ENCODE measurements at regions not wholly inside any gene's neighbourhood (a gene's known extent, or its start where the extent isn't known, plus 50 kb on each side); places are given as distances from the start of the nearest gene placed in this dataset.

DNA sequence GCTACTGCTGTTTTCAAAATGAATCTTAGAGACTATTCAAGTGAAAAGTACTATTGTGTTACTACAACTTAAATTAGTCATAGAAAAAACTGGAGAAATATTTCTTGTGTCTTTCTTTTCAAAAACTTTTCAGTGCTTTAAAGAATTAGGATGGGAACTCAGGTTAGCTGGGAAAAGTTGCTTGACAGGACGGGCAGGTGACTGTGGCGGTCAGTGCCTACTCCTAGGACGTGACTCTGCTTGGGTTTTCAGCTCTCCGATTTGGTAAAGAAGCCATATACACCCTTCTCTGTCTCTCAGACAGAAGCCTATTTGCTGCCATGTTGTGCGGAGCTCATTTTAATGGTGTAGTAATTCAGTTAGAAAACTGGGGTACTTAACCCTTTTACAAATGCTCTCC, 89.8 kb upstream of the CACNA2D3 start:
- Mint-ChIP-seq H3K27me3 (ENCODE audit: low read depth, unreplicated experiment) (peaks cover 9% of the 10 kb centered on the region), H3K9me3 (ENCODE audit: unreplicated experiment) (peaks cover 2% of the 10 kb centered on the region), H3K27ac (ENCODE audit: unreplicated experiment) (no peak overlapping the region), H3K36me3 (ENCODE audit: low read depth, unreplicated experiment) (no peaks in the 10 kb centered on the region), H3K4me1 (ENCODE audit: low read depth, unreplicated experiment) (no peaks in the 10 kb centered on the region), H3K4me3 (ENCODE audit: unreplicated experiment) (no peak overlapping the region)
- no peak for FAIRE-seq
- H2AFZ ChIP-seq (ENCODE audit: low read depth, low read length) = no peak overlapping the region
- no peaks in the 10 kb centered on the region for H3K27me3 ChIP-seq (ENCODE audit: insufficient read depth, low read length)
- no peaks in the 10 kb centered on the region for H3K4me1 ChIP-seq (ENCODE audit: insufficient read depth, low read length)
- H3K27ac ChIP-seq (ENCODE audit: low read depth, low read length) = no peak overlapping the region
- no peaks in the 10 kb centered on the region for H4K20me1 ChIP-seq (ENCODE audit: insufficient read depth, low read length)
- H3K36me3 ChIP-seq (ENCODE audit: insufficient read depth, low read length) = no peaks in the 10 kb centered on the region
- H3K9ac ChIP-seq (ENCODE audit: low read length) = no peak overlapping the region
- H3K79me2 ChIP-seq (ENCODE audit: insufficient read depth, low read length) = no peaks in the 10 kb centered on the region
- DNase-seq (ENCODE audit: low read depth) = no peak
- no peak overlapping the region for H3K4me2 ChIP-seq (ENCODE audit: low read length)
- TF ChIP-seq, protein P1, sequence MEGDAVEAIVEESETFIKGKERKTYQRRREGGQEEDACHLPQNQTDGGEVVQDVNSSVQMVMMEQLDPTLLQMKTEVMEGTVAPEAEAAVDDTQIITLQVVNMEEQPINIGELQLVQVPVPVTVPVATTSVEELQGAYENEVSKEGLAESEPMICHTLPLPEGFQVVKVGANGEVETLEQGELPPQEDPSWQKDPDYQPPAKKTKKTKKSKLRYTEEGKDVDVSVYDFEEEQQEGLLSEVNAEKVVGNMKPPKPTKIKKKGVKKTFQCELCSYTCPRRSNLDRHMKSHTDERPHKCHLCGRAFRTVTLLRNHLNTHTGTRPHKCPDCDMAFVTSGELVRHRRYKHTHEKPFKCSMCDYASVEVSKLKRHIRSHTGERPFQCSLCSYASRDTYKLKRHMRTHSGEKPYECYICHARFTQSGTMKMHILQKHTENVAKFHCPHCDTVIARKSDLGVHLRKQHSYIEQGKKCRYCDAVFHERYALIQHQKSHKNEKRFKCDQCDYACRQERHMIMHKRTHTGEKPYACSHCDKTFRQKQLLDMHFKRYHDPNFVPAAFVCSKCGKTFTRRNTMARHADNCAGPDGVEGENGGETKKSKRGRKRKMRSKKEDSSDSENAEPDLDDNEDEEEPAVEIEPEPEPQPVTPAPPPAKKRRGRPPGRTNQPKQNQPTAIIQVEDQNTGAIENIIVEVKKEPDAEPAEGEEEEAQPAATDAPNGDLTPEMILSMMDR (IDR thresholded peaks at IDR 0.05; ENCODE audit: insufficient read depth, low read depth, low read length) = no peak
- no peak for TF ChIP-seq EZH2 (IDR thresholded peaks at IDR 0.05; ENCODE audit: insufficient read depth, low read length)
- H3K9me3 ChIP-seq (ENCODE audit: insufficient read depth, low read depth, low read length) = no peaks in the 10 kb centered on the region
- H3K4me3 ChIP-seq (ENCODE audit: insufficient read depth, low read depth, low read length) = no peak overlapping the region

DNA sequence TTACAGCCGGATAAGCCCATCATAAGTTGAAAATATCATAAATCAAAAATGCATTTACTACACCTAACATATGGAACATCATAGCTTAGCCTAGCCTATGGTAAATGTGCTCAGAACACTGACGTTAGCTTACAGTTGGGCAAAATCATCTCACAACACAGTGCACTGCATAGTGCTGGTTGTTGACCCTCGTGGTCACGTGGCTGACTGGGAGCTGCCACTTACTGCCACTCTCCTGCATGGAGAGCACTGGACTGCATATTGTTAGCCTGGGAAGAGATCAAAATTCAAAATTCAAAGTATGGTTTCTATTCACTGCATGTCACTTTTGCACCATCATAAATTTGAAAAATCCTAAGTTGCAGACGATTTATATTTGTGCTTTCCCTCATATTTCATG, 94.0 kb upstream of the CACNA2D3 start:
- H3K79me2 ChIP-seq (ENCODE audit: insufficient read depth, low read length) = no peaks in the 10 kb centered on the region
- H3K4me1 ChIP-seq (ENCODE audit: insufficient read depth, low read length) = no peaks in the 10 kb centered on the region
- H3K4me2 ChIP-seq (ENCODE audit: low read length) = no peak overlapping the region
- H3K9me3 Mint-ChIP-seq (ENCODE audit: unreplicated experiment) = peaks cover 2% of the 10 kb centered on the region
- no peaks in the 10 kb centered on the region for H4K20me1 ChIP-seq (ENCODE audit: insufficient read depth, low read length)
- no peaks in the 10 kb centered on the region for H3K4me1 Mint-ChIP-seq (ENCODE audit: low read depth, unreplicated experiment)
- no peak overlapping the region for H3K27ac Mint-ChIP-seq (ENCODE audit: unreplicated experiment)
- no peaks in the 10 kb centered on the region for H3K9me3 ChIP-seq (ENCODE audit: insufficient read depth, low read depth, low read length)
- FAIRE-seq (no peak), DNase-seq (ENCODE audit: low read depth) (no peak)
- no peaks in the 10 kb centered on the region for H3K27me3 ChIP-seq (ENCODE audit: insufficient read depth, low read length)
- H3K36me3 Mint-ChIP-seq (ENCODE audit: low read depth, unreplicated experiment) = no peaks in the 10 kb centered on the region
- peaks cover 9% of the 10 kb centered on the region for H3K27me3 Mint-ChIP-seq (ENCODE audit: low read depth, unreplicated experiment)
- no peak overlapping the region for H3K9ac ChIP-seq (ENCODE audit: low read length)
- no peak for TF ChIP-seq EZH2 (IDR thresholded peaks at IDR 0.05; ENCODE audit: insufficient read depth, low read length)
- TF ChIP-seq, protein P1 (IDR thresholded peaks at IDR 0.05; ENCODE audit: insufficient read depth, low read depth, low read length) = no peak
- no peaks in the 10 kb centered on the region for H3K36me3 ChIP-seq (ENCODE audit: insufficient read depth, low read length)
- no peak overlapping the region for H3K27ac ChIP-seq (ENCODE audit: low read depth, low read length)
- no peak overlapping the region for H2AFZ ChIP-seq (ENCODE audit: low read depth, low read length)
- no peak overlapping the region for H3K4me3 Mint-ChIP-seq (ENCODE audit: unreplicated experiment)
- no peak overlapping the region for H3K4me3 ChIP-seq (ENCODE audit: insufficient read depth, low read depth, low read length)

DNA sequence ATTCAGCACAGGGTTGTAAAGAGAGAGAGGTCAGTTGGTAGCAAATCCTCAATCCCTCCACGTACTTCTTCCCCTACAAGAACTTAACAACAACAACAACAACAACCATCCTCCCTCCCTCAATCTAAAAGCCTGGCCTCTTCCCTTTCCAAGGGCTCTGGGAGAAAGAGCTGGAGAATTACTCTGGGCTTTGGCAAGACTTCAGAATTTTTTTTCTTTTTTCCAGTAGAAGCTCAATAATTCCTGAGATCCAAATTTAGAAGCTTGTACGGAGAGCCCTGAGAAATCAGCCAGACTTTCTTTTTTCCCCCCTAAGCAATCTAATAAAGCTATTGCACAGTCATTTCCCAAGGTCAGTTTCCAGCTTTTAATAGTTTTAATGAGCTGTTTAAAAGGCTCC, 95.8 kb upstream of the CACNA2D3 start:
- no peak for DNase-seq (ENCODE audit: low read depth)
- Histone ChIP-seq H3K27me3 (ENCODE audit: insufficient read depth, low read length) (no peaks in the 10 kb centered on the region), H3K36me3 (ENCODE audit: insufficient read depth, low read length) (no peaks in the 10 kb centered on the region), H3K9ac (ENCODE audit: low read length) (no peak overlapping the region), H3K4me2 (ENCODE audit: low read length) (no peak overlapping the region), H3K4me3 (ENCODE audit: insufficient read depth, low read depth, low read length) (no peak overlapping the region), H3K27ac (ENCODE audit: low read depth, low read length) (no peak overlapping the region), H3K79me2 (ENCODE audit: insufficient read depth, low read length) (no peaks in the 10 kb centered on the region), H3K9me3 (ENCODE audit: insufficient read depth, low read depth, low read length) (no peaks in the 10 kb centered on the region), H2AFZ (ENCODE audit: low read depth, low read length) (no peak overlapping the region), H4K20me1 (ENCODE audit: insufficient read depth, low read length) (no peaks in the 10 kb centered on the region), H3K4me1 (ENCODE audit: insufficient read depth, low read length) (no peaks in the 10 kb centered on the region)
- Mint-ChIP-seq H3K36me3 (ENCODE audit: low read depth, unreplicated experiment) (no peaks in the 10 kb centered on the region), H3K27ac (ENCODE audit: unreplicated experiment) (no peak overlapping the region), H3K27me3 (ENCODE audit: low read depth, unreplicated experiment) (peaks cover 9% of the 10 kb centered on the region), H3K9me3 (ENCODE audit: unreplicated experiment) (peaks cover 5% of the 10 kb centered on the region), H3K4me1 (ENCODE audit: low read depth, unreplicated experiment) (no peaks in the 10 kb centered on the region), H3K4me3 (ENCODE audit: unreplicated experiment) (no peak overlapping the region)
- no peak for FAIRE-seq
- TF ChIP-seq, protein P1 (IDR thresholded peaks at IDR 0.05; ENCODE audit: insufficient read depth, low read depth, low read length) = no peak
- TF ChIP-seq EZH2 (IDR thresholded peaks at IDR 0.05; ENCODE audit: insufficient read depth, low read length) = no peak

All from astrocyte (in vitro differentiated cells and primary cell).